HEK293T (cell line): ENCODE measurements at regions not wholly inside any gene's neighbourhood (a gene's known extent, or its start where the extent isn't known, plus 50 kb on each side); places are given as distances from the start of the nearest gene placed in this dataset.
"Not testable (repeated sequence)": the region's sequence is repeated elsewhere in the genome, so short reads cannot be mapped to it uniquely, and the experiment has no call there.

Source experiments
- CTCF ChIA-PET: fragments of 350-600 bp; formaldehyde crosslinking; extraction: SDS; loops from one replicate; lab custom pipeline; 2021; ENCODE audit warnings: antibody characterized with exemption, inconsistent platforms; lab: Yijun Ruan, JAX
- POLR2A ChIA-PET: fragments of 350-600 bp; formaldehyde crosslinking; extraction: SDS; loops from one replicate; lab custom pipeline; 2020; ENCODE audit warnings: antibody characterized with exemption, inconsistent platforms; lab: Yijun Ruan, JAX
- DNase-seq: peaks from one replicate; pipeline ENCODE4 v3.0.0; 2012; ENCODE audit warnings: mixed read lengths; ENCODE audit errors: extremely low spot score
- ARNT ChIP-seq: fragments of 450-650 bp; IDR thresholded peaks from 2 replicates; pipeline ENCODE4 v1.6.1; 2017; ENCODE audit warnings: mild to moderate bottlenecking
- BHLHE40 ChIP-seq: fragments of 450-650 bp; IDR thresholded peaks from 2 replicates; pipeline ENCODE4 v1.6.1; 2016; ENCODE audit warnings: mild to moderate bottlenecking, moderate library complexity, borderline replicate concordance
- CTBP1 ChIP-seq: fragments of 450-650 bp; IDR thresholded peaks from 2 replicates; pipeline ENCODE4 v1.6.1; 2016; ENCODE audit warnings: borderline replicate concordance
- ELF4 ChIP-seq: fragments of 450-650 bp; IDR thresholded peaks from 2 replicates; pipeline ENCODE4 v1.6.1; 2017; ENCODE audit warnings: antibody characterized with exemption
- FOXA1 ChIP-seq: fragments of 450-650 bp; IDR thresholded peaks from 2 replicates; pipeline ENCODE4 v1.6.1; 2016; ENCODE audit warnings: mild to moderate bottlenecking
- FOXK2 ChIP-seq: fragments of 450-650 bp; IDR thresholded peaks from 2 replicates; pipeline ENCODE4 v1.6.1; 2016; ENCODE audit warnings: mild to moderate bottlenecking
- FOXM1 ChIP-seq: fragments of 450-650 bp; IDR thresholded peaks from 2 replicates; pipeline ENCODE4 v1.6.1; 2017; ENCODE audit warnings: mild to moderate bottlenecking, borderline replicate concordance
- HDGF ChIP-seq: fragments of 450-650 bp; IDR thresholded peaks from 2 replicates; pipeline ENCODE4 v1.6.1; 2017; ENCODE audit warnings: antibody characterized with exemption, borderline replicate concordance
- L3MBTL2 ChIP-seq: fragments of 450-650 bp; conservative IDR thresholded peaks from 2 replicates; pipeline ENCODE4 v1.6.1; 2016; ENCODE audit warnings: mild to moderate bottlenecking
- LEF1 ChIP-seq: fragments of 450-650 bp; IDR thresholded peaks from 2 replicates; pipeline ENCODE4 v1.6.1; 2017; ENCODE audit warnings: mild to moderate bottlenecking, borderline replicate concordance
- NFRKB ChIP-seq: fragments of 450-650 bp; IDR thresholded peaks from 2 replicates; pipeline ENCODE4 v1.6.1; 2016; ENCODE audit warnings: mild to moderate bottlenecking, moderate library complexity
- PKNOX1 ChIP-seq: fragments of 450-650 bp; IDR thresholded peaks from 2 replicates; pipeline ENCODE4 v1.6.1; 2016
- SP1 ChIP-seq: fragments of 450-650 bp; IDR thresholded peaks from 2 replicates; pipeline ENCODE4 v1.6.1; 2017
- SUZ12 ChIP-seq: fragments of 450-650 bp; IDR thresholded peaks from 2 replicates; pipeline ENCODE4 v1.6.1; 2016; ENCODE audit warnings: mild to moderate bottlenecking
- TARDBP ChIP-seq: fragments of 450-650 bp; IDR thresholded peaks from 2 replicates; pipeline ENCODE4 v1.6.1; 2016
- ZNF384 ChIP-seq: fragments of 450-650 bp; IDR thresholded peaks from 2 replicates; pipeline ENCODE4 v1.6.1; 2016

- ChIA-PET CTCF (no interaction called here), POLR2A (no interaction called here)
- TF ChIP-seq ARNT (no peak), SUZ12 (no peak), FOXA1 (no peak), BHLHE40 (no peak)
- no peak for DNase-seq
These were observed 154.4 kb downstream of the CDRT15L2 start for GRCh38 chr17:20733923-20734322.

- no peak for DNase-seq
- TF ChIP-seq HDGF, result no peak
- ChIA-PET CTCF (no interaction called here), POLR2A (no interaction called here)
These were observed 156.3 kb downstream of the CDRT15L2 start for GRCh38 chr17:20735796-20736195.

GRCh38 chr17:20737636-20738035, 158.1 kb downstream of the CDRT15L2 start:
- CTCF ChIA-PET, POLR2A ChIA-PET: not testable (repeated sequence)

GRCh38 chr17:20771104-20771503, 191.6 kb downstream of the CDRT15L2 start:
- POLR2A ChIA-PET, result no interaction called here
- CTCF ChIA-PET, result no interaction called here
- TF ChIP-seq ARNT, result no peak
- TF ChIP-seq FOXA1, result no peak
- no peak for TF ChIP-seq L3MBTL2
- no peak for TF ChIP-seq SUZ12
- no peak for DNase-seq

More at GRCh38 chr17:20737636-20738035, 158.1 kb downstream of the CDRT15L2 start:
- not testable (repeated sequence) for DNase-seq

GRCh38 chr17:20774472-20775135, 195.1 kb downstream of the CDRT15L2 start:
- CTCF ChIA-PET, result no interaction called here
- POLR2A ChIA-PET, result no interaction called here
- TF ChIP-seq NFRKB (no peak), FOXA1 (no peak), PKNOX1 (no peak), TARDBP (no peak), ELF4 (no peak), FOXK2 (no peak), LEF1 (no peak), ZNF384 (no peak)
- DNase-seq, result no peak

- ChIA-PET CTCF (no interaction called here), POLR2A (no interaction called here)
- DNase-seq, result no peak
- TF ChIP-seq FOXM1, result no peak
- TF ChIP-seq CTBP1, result no peak
- no peak for TF ChIP-seq ELF4
- no peak for TF ChIP-seq LEF1
- TF ChIP-seq SUZ12, result no peak
- no peak for TF ChIP-seq FOXA1
- no peak for TF ChIP-seq TARDBP
These were observed 195.8 kb downstream of the CDRT15L2 start for GRCh38 chr17:20775331-20775730.

GRCh38 chr17:20779521-20779920, 200.0 kb downstream of the CDRT15L2 start:
- TF ChIP-seq FOXA1 (no peak), L3MBTL2 (no peak), LEF1 (no peak), PKNOX1 (no peak)
- POLR2A ChIA-PET, result no interaction called here
- CTCF ChIA-PET, result no interaction called here
- DNase-seq, result no peak

- TF ChIP-seq ZNF384 (no peak), TARDBP (no peak), L3MBTL2 (no peak), BHLHE40 (no peak), ARNT (no peak), FOXK2 (no peak), SUZ12 (no peak), LEF1 (no peak), ELF4 (no peak), HDGF (no peak), SP1 (no peak), FOXM1 (no peak), CTBP1 (no peak), FOXA1 (no peak), PKNOX1 (no peak)
- DNase-seq, result no peak
- ChIA-PET CTCF (no interaction called here), POLR2A (interaction anchor here (0.6 kb wide), 1 partner anchor 116 kb away, joined by 3 read pairs; no protein-coding TSS in a partner anchor)
These were observed 201.7 kb downstream of the CDRT15L2 start for GRCh38 chr17:20781260-20781659.

GRCh38 chr17:20781869-20782268, 202.3 kb downstream of the CDRT15L2 start:
- CTCF ChIA-PET, result interaction anchor here (0.8 kb wide), 1 partner anchor 1269 kb away, joined by 4 read pairs; no protein-coding TSS in a partner anchor
- POLR2A ChIA-PET, DNase-seq: not testable (repeated sequence)
